IPS DF 19.7 (cell line): ENCODE measurements at regions not wholly inside any gene's neighbourhood (a gene's known extent, or its start where the extent isn't known, plus 50 kb on each side); places are given as distances from the start of the nearest gene placed in this dataset.
"Not testable (repeated sequence)": the region's sequence is repeated elsewhere in the genome, so short reads cannot be mapped to it uniquely, and the experiment has no call there.

Experiments used
- DNase-seq: peaks from one replicate; pipeline ENCODE4 v3.0.0-alpha.2; 2013; ENCODE audit warnings: low read depth, low spot score

DNA sequence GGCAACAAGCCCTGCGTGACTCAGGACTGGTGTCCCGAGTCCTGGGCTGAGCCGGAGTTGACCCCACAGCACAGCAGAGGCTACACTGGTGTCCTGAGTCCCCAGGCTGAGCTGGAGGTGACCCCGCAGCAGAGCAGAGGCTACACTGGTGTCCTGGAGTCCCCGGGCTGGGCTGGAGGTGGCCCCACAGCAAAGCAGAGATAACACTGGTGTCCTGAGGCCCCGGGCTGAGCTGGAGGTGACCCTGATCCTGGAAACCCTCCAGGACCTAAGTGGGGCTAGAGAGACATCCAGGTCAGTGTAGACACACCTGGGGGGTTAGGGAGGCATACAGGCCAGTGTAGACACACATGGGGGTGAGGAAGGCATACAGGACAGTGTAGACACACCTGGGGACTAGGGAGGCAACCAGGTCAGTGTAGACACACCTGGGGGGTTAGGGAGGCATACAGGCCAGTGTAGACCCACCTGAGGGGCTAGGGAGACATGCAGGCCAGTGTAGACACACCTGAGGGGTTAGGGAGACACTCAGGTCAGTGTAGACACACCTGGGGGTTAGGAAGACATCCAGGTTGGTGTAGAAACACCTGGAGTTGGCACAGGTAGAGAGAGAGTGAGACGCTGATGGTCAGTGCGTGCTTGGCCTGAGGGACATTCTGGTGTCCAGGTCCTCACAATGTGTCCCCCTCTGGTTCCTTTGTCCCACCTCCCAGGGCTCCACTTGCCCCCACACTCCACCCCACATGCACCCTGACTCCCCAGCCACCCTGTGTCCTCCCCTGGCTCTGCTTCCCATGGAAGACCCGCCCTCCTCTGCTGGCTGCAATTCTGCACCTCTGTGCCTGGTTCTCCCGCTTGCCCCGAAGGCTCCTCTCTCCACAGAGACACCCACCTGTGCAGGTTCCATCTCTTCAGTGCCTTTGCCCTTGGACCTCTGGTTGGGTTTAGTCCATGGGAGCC lies 321.6 kb upstream of the SFSWAP start:
- no peak for DNase-seq

DNA sequence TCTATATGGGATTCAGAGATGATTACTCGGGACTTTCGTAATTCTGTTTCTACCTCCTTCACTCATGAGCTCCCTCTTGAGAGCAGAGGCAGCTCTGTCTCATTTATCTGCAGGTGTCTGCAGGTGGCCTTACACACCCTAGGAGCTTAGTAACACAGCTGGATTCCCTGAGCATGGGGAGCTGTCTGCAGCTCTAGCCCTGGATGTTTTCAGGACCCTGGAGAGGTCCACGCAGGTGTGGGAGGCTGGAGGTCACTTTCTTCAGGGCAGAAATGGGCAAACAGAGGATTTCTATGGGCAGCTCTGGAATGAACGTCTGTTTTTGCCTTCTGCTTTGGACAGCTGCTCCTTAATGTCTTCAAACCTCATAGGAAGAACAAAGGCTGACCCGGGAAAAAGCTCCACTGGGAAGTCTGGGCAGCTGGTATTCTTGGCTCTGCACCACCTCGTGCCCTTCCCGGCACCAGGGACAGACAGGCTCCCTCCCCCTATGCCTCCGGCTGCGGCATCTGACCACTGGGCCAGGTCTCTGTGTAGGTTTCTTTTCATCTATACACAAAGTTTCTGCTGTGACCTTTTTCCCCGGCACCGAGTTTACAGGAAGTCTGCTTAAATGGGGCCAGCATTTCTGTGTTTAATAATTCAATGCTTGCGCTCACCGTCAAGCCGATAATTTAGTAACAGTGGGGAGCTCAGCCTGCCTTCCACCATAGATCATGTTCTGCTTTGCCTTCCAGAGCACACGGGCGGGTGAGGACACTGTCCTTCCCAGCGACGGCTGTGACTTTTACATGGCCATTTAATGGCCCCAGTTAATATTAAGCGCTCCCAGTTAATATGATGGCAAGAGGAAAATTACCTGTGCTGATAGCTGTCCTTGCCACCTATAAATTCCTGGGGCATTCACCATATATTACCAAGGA lies 320.2 kb upstream of the SFSWAP start:
- DNase-seq = peak; percentile 38

- no peak for DNase-seq
These were observed 319.5 kb upstream of the SFSWAP start for GRCh38 chr12:131391399-131391798.

DNA sequence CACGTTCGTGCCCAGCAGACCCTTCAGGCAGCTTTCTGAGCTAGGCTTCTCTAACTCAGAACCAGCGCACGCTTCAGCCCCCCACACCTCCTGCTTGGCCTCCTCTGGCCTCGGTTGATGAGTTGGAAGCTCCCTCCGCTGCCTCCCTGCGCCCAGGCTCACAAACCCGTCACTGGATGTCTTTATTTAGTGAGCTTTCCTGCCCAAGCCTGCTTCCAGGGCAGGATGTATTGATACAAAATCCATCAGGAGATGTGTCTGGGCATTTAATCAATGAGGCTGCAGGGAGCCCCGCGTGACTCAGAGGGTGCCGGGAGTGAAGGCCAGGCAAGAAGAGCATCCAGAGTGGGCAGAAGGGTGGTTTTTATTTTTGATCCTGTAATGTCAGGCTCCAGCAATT lies 316.1 kb upstream of the SFSWAP start:
- not testable (repeated sequence) for DNase-seq

DNA sequence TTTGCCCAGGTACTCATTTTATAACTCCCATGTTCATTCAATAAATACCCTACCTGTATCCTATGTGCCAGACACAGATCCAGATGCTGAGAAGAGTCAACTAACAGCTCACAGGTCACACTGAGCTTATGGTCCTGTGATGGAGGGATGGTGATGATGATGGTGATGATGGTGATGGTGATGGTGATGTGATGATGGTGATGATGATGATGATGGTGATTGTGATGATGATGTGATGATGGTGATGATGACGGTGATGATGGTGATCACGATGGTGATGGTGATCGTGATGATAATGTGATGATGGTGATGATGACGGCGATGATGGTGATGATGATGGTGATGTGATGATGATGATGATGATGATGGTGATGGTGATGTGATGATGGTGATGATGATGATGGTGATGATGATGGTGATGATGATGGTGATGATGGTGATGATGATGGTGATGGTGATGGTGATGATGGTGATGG lies 315.6 kb upstream of the SFSWAP start:
- not testable (repeated sequence) for DNase-seq

DNA sequence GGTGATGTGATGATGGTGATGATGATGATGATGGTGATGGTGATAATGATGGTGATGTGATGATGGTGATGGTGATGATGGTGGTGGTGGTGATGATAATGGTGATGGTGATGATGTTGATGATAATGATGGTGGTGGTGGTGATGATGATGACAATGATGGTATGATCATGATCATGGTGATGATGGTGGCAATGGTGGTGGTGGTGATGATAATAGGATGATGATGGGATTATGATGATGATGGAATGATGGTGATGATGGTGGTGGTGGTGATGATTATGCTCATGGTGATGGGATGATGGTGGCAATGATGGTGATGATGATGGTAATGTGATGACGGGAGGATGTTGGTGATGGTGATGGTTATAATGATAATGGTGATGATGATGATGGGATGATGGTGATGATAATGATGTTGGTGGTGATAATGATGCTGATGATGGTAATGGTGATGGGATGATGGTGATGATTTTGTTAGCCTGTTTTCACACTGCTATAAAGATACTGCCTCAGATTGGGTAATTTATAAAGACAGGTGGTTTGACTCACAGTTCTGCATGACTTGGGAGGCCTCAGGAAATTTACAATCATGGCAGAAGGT lies 314.8 kb upstream of the SFSWAP start:
- DNase-seq = no peak

GRCh38 chr12:131397493-131398181 lies 313.3 kb upstream of the SFSWAP start:
- DNase-seq = no peak

DNA sequence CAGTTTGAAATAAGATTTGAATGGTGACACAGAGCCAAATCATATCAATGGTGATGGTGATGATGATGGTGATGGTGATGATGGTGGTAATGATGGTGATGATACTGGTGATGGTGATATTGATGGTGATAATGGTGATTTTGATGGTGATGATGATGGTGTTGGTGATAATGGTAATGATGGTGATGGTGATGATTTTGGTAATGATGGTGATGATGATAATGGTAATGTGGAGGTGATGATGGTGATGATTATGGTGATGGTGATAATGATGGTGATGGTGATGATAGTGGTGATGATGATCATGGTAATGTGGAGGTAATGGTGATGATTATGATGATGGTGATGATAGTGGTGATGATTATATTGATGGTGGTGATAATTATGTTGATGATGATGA lies 311.9 kb upstream of the SFSWAP start:
- DNase-seq = no peak

- DNase-seq = not testable (repeated sequence)
These were observed 310.1 kb upstream of the SFSWAP start for GRCh38 chr12:131400668-131401294.

- DNase-seq = not testable (repeated sequence)
These were observed 308.8 kb upstream of the SFSWAP start for GRCh38 chr12:131401907-131402633.

DNA sequence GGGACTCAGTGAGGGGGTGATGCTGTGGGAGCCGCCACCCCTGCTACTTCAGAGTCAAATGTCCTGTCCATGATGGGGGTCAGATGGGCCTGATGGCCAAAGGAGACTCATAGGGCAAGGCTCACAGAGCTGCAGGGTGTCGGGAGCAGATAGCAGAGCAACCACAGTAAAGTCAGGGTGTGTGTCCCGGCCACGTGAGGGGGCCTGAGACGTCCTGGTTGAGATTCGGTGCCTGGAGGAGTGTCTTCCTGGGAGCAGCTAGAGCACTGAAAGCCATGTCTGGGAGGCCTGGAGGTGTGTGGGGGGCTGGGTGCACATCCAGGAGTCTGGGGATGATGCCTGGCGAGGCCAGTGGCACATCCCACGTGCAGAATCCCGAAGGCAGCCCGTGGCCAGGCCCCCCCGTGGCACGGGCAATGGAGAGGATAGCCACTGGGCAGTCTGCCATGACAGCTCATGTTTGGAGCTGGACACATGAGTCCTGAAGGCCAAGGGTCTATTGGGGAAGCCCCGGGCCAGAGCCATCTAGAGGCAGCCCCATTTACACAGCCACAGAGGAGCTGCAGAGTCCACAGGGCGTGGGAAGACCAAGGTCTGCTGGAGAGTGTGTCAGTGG lies 308.0 kb upstream of the SFSWAP start:
- no peak for DNase-seq

GRCh38 chr12:131403676-131404075 lies 307.2 kb upstream of the SFSWAP start:
- no peak for DNase-seq

DNA sequence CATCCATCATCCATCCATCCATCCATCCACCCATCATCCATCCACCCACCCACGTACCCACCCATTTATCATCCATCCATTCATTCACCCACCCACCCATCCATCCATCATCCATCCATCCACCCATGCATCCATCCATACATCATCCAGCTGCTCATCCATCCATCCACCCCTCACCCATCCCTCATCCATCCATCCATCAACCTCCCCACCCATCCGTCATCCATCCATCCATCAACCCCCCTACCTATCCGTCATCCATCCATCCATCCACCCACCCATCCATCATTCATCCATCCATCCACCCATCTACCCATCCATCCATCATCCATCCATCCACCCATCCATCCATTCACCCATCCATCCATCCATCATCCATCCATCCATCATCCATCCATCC lies 306.2 kb upstream of the SFSWAP start:
- DNase-seq = no peak

DNA sequence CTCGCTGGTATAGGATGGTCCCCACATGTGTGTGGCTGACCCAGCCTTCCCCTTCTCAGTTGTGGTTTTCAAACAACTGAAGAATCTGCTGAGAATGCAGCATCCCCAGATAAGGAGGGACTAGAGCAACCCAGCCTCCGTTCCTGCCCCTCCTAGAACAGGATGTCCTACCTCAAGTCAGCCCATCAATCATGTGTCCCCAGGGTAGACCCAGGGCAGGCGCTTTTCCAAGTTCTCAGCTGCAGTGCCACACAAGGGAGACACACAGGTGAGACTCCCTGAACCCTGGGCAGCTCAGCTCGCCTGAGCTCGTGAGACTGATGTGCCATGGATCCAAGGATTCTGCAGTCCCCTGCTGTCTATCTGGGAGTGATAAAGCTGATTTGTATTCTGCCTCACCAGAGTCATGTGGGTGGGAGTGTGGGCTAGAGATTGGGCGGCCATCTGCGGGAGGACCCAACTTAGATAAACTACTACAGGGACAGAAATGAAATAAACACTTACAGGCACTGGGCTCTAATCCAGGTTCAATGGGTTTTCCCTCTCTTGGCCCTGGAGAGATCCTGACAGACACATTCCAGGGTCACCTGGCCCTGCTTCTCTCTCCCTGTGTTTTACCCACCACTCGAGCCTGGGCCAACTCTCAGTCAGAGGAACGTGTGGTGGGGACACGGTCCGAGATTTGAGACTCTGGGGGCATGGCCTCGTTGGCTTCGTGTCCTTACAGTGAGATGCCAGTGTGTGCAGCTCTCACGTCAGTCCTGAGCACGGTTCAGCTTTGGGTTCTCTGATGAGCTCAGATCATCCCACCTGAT lies 303.5 kb upstream of the SFSWAP start:
- no peak for DNase-seq

DNA sequence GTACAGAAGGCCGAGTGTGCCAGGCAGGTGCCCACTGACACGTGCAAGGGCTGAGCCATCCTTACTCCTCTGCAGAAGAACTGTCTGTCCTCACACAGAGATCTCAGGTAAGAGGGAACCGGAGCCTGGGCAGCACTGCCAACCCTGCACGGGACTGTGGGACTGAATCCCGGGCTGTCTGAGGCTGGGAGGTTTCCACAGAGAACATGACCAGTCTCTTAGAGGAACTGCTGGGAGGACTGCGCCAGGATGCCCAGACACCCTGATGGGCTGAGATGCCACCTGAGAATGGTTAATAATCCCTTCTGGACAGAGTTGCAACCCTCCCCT lies 302.9 kb upstream of the SFSWAP start:
- DNase-seq = no peak

GRCh38 chr12:131408484-131408883 lies 302.4 kb upstream of the SFSWAP start:
- DNase-seq = no peak

DNA sequence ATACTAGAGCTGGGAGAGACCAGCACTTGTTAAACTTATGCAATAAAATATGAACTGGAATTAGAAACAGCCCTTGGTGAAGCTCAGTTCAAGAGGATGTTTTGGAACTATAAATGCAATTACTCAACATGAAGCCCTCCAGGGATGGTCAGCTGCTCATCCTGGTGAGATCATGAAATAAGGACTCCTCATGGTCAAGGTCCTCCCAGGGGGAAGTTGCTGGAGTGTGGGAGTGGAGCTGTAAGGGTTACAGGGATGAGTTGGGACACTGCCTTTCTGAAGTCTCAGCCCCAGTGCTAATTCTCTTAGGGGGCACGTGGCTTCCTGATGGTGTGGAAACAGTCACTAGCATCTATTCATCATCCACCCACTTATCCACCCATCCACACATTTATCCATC lies 301.7 kb upstream of the SFSWAP start:
- no peak for DNase-seq

DNA sequence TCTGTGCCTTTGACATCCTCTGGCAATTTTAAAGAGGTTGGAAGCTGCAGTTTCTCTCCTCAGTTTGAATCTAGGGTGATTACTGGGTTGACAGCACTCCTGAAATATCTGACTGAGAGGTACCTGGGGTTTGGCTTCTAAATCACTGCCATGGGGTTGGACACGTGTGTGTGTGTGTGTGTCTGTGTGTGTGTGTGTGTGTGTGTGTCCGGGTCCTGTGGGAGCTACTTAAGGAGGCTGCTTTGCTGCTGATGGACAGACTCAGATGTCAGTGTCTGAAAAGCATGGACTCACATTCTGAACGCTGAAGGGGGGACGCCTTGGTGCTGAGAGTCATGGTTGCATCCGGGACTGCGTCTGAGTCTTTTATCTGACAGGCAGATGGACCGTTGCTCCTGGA lies 299.1 kb upstream of the SFSWAP start:
- DNase-seq = not testable (repeated sequence)

GRCh38 chr12:131413006-131413405 lies 297.9 kb upstream of the SFSWAP start:
- DNase-seq = no peak
